Panc1 (cell line): ENCODE measurements at regions not wholly inside any gene's neighbourhood (a gene's known extent, or its start where the extent isn't known, plus 50 kb on each side); places are given as distances from the start of the nearest gene placed in this dataset.

Source experiments
- ATAC-seq: fragments of 200-7000 bp; cut with Tn5 transposase; 2 replicates; pipeline ENCODE4 v1.9.1; 2020; ENCODE audit warnings: mild to moderate bottlenecking, moderate library complexity
- BruUV-seq: library from RNA; stranded (reverse); fragments of 400-500 nt; replicated peaks from 2 replicates; lab custom pipeline; 2021; lab: Mats Ljungman, UMichigan
- CTCF ChIA-PET: fragments of 300-600 bp; sonication (Branson Sonifier 250); formaldehyde crosslinking; loops from one replicate; lab custom pipeline; 2022; ENCODE audit warnings: antibody characterized with exemption; lab: Charles Lee
- POLR2A ChIA-PET: fragments of 300-600 bp; sonication (Branson Sonifier 250); formaldehyde crosslinking; loops from one replicate; lab custom pipeline; 2022; ENCODE audit warnings: antibody characterized with exemption; lab: Charles Lee
- DNase-seq: peaks from one replicate; pipeline ENCODE4 v3.0.0-alpha.2; 2010; ENCODE audit warnings: low read depth, low spot score
- H3K27ac ChIP-seq: 2 replicates; pipeline ENCODE4 v1.5.1; 2011; ENCODE audit warnings: mild to moderate bottlenecking, low read length, inconsistent platforms
- H3K27me3 ChIP-seq: fragments of 200-500 bp; sonication (Bioruptor generic); 2 replicates; pipeline ENCODE4 v1.6.0; 2014; ENCODE audit warnings: low read length, inconsistent platforms; ENCODE audit not compliant: control insufficient read depth, insufficient read depth
- H3K36me3 ChIP-seq: fragments of 200-500 bp; sonication (Bioruptor generic); 2 replicates; pipeline ENCODE4 v1.5.1; 2014; ENCODE audit warnings: inconsistent platforms, mild to moderate bottlenecking, low read length, moderate library complexity; ENCODE audit not compliant: control insufficient read depth, insufficient read depth
- H3K4me1 ChIP-seq: 2 replicates; pipeline ENCODE4 v1.5.1; 2011; ENCODE audit warnings: inconsistent platforms, mild to moderate bottlenecking, low read length, moderate library complexity; ENCODE audit not compliant: control insufficient read depth, insufficient read depth
- H3K4me3 ChIP-seq, 2 experiments: 2 replicates each; pipeline ENCODE4 v1.5.1; 2011 to 2012; ENCODE audit warnings: low read depth in 2 of 2, low read length in 2 of 2, mild to moderate bottlenecking in 2 of 2, inconsistent platforms in 1 of 2, moderate library complexity in 1 of 2
- H3K9me3 ChIP-seq: fragments of 200-500 bp; sonication (Bioruptor generic); 2 replicates; pipeline ENCODE4 v1.5.1; 2014; ENCODE audit warnings: low read depth, mild to moderate bottlenecking, inconsistent platforms, low read length, moderate library complexity; ENCODE audit not compliant: control insufficient read depth, insufficient read depth
- CTCF ChIP-seq: fragments of 450-650 bp; IDR thresholded peaks from 2 replicates; pipeline ENCODE4 v1.5.1; 2017; ENCODE audit warnings: mild to moderate bottlenecking
- POLR2AphosphoS5 ChIP-seq: IDR thresholded peaks from 2 replicates; pipeline ENCODE4 v1.6.1; 2012; ENCODE audit warnings: mild to moderate bottlenecking, low read depth, low read length, moderate library complexity
- REST ChIP-seq, 2 experiments: IDR thresholded peaks; 2 replicates each; pipeline ENCODE4 v1.6.1; 2011 to 2012; ENCODE audit warnings: low read depth in 2 of 2, control low read depth in 1 of 2, low read length in 1 of 2, mild to moderate bottlenecking in 1 of 2, moderate library complexity in 1 of 2; ENCODE audit not compliant: insufficient read depth in 1 of 2
- SIN3A ChIP-seq: IDR thresholded peaks from 2 replicates; pipeline ENCODE4 v1.6.1; 2012; ENCODE audit warnings: low read depth, mild to moderate bottlenecking, low read length, moderate library complexity, borderline replicate concordance; ENCODE audit not compliant: insufficient read depth
- TCF7L2 ChIP-seq: IDR thresholded peaks from 2 replicates; pipeline ENCODE4 v1.6.1; 2011; ENCODE audit warnings: mild to moderate bottlenecking, low read depth, low read length, inconsistent platforms
- in situ Hi-C: cut with HindIII; loops from 2 replicates; pipeline ENCODE4 v1.10.0; 2016; ENCODE audit warnings: low sequenced_read_pairs, low pct_unique_long_range_greater_than_20kb
- intact Hi-C: fragments of 100-400 bp; cut with micrococcal nuclease; formaldehyde crosslinking; loops from one replicate; pipeline ENCODE4 v1.10.0; 2022; ENCODE audit not compliant: unreplicated experiment

- TF ChIP-seq CTCF, result no peak
- no peak for TF ChIP-seq REST (IDR thresholded peaks at IDR 0.05; ENCODE audit: insufficient read depth in 1 of 2, low read depth in 2 of 2, low read length in 1 of 2)
- TF ChIP-seq SIN3A, result no peak
- TF ChIP-seq POLR2AphosphoS5, result no peak
- TF ChIP-seq TCF7L2, result no peak
- POLR2A ChIA-PET, result no interaction called here
- in situ Hi-C loops, result no loop called here
- Histone ChIP-seq H3K27me3 (no peaks in the 10 kb centered on the region), H3K4me1 (peaks cover 6% of the 10 kb centered on the region; the same call in 1 of the 2 replicates), H3K4me3 (no peak overlapping the region), H3K27ac (no peak overlapping the region; the same call in 1 of the 2 replicates), H3K36me3 (no peaks in the 10 kb centered on the region), H3K9me3 (no peaks in the 10 kb centered on the region)
- DNase-seq (no peak), ATAC-seq (no peak)
- no TSS peak for BruUV-seq
- CTCF ChIA-PET, result no interaction called here
- intact Hi-C loops, result no loop called here
Observed at GRCh38 chr7:148939128-148939755, 55.2 kb upstream of the EZH2 start.

- no peak for DNase-seq
- no TSS peak for BruUV-seq
- Histone ChIP-seq H3K27ac (no peak overlapping the region), H3K36me3 (no peaks in the 10 kb centered on the region), H3K9me3 (no peaks in the 10 kb centered on the region), H3K4me3 (no peak overlapping the region), H3K4me1 (peaks cover 6% of the 10 kb centered on the region; the same call in 1 of the 2 replicates), H3K27me3 (no peaks in the 10 kb centered on the region)
- in situ Hi-C loops (no loop called here), intact Hi-C loops (no loop called here)
- ChIA-PET POLR2A (no interaction called here), CTCF (no interaction called here)
- TF ChIP-seq POLR2AphosphoS5 (no peak), CTCF (no peak), TCF7L2 (no peak), REST (IDR thresholded peaks at IDR 0.05; ENCODE audit: insufficient read depth in 1 of 2, low read depth in 2 of 2, low read length in 1 of 2) (no peak), SIN3A (no peak)
- ATAC-seq, result no peak
Observed at GRCh38 chr7:148935451-148935850, 51.4 kb upstream of the EZH2 start.
